GM10248 (cell line): ENCODE measurements at regions not wholly inside any gene's neighbourhood (a gene's known extent, or its start where the extent isn't known, plus 50 kb on each side); places are given as distances from the start of the nearest gene placed in this dataset.
"Not testable (repeated sequence)": the region's sequence is repeated elsewhere in the genome, so short reads cannot be mapped to it uniquely, and the experiment has no call there.

ENCODE experiments used
- CTCF ChIA-PET: fragments of 300-600 bp; sonication (Branson Sonifier 250); formaldehyde crosslinking; extraction: SDS; loops from one replicate; lab custom pipeline; 2021; ENCODE audit warnings: antibody characterized with exemption; lab: Yijun Ruan, JAX
- POLR2A ChIA-PET: fragments of 350-650 bp; sonication (Branson Sonifier 250); formaldehyde crosslinking; extraction: SDS; loops from one replicate; lab custom pipeline; 2020; ENCODE audit warnings: antibody characterized with exemption; lab: Yijun Ruan, JAX
- DNase-seq: peaks from one replicate; pipeline ENCODE4 v3.0.0; 2012; ENCODE audit errors: extremely low spot score
- CTCF ChIP-seq: IDR thresholded peaks from 2 replicates; pipeline ENCODE4 v1.5.1; 2012; ENCODE audit warnings: mild to moderate bottlenecking, low read depth; ENCODE audit errors: extremely low read depth, missing control alignments, control extremely low read depth

- POLR2A ChIA-PET, result no interaction called here
- CTCF ChIA-PET, result no interaction called here
- DNase-seq, result no peak
- TF ChIP-seq CTCF, result no peak
These were observed 410.1 kb downstream of the NPIPA8 start for GRCh38 chr16:17926461-17926860.

- ChIA-PET CTCF (no interaction called here), POLR2A (no interaction called here)
- TF ChIP-seq CTCF, result no peak
- no peak for DNase-seq
These were observed 410.8 kb downstream of the NPIPA8 start for GRCh38 chr16:17925761-17926160.

- peak; percentile 41 for DNase-seq
- TF ChIP-seq CTCF, result peak; percentile 75
- POLR2A ChIA-PET, result no interaction called here
- CTCF ChIA-PET, result interaction anchor here (0.6 to 1.4 kb wide), 4 partner anchors 9 to 23 kb away, joined by 3 to 5 read pairs (median 3); no protein-coding TSS in a partner anchor
These were observed 415.1 kb downstream of the NPIPA8 start for GRCh38 chr16:17921357-17921978.

- DNase-seq, result no peak
- ChIA-PET CTCF (no interaction called here), POLR2A (no interaction called here)
- no peak for TF ChIP-seq CTCF
These were observed 419.1 kb downstream of the NPIPA8 start for GRCh38 chr16:17917316-17918019.

GRCh38 chr16:17915791-17916190, 420.7 kb downstream of the NPIPA8 start:
- no peak for TF ChIP-seq CTCF
- POLR2A ChIA-PET, result no interaction called here
- CTCF ChIA-PET, result no interaction called here
- no peak for DNase-seq

GRCh38 chr16:17914168-17914567, 422.4 kb downstream of the NPIPA8 start:
- no peak for TF ChIP-seq CTCF
- CTCF ChIA-PET, result no interaction called here

GRCh38 chr16:17911578-17911977, 425.0 kb downstream of the NPIPA8 start:
- DNase-seq, POLR2A ChIA-PET, CTCF ChIA-PET: not testable (repeated sequence)

More at GRCh38 chr16:17914168-17914567, 422.4 kb downstream of the NPIPA8 start:
- POLR2A ChIA-PET, result no interaction called here
- no peak for DNase-seq

GRCh38 chr16:17906626-17907025, 429.9 kb downstream of the NPIPA8 start:
- DNase-seq, POLR2A ChIA-PET, CTCF ChIA-PET: not testable (repeated sequence)
